Activated T-cell treated with anti-CD3 and anti-CD28 coated beads for 4 hours (primary cell): ENCODE measurements at regions not wholly inside any gene's neighbourhood (a gene's known extent, or its start where the extent isn't known, plus 50 kb on each side); places are given as distances from the start of the nearest gene placed in this dataset.

Source experiments
- DNase-seq: peaks from one replicate; pipeline ENCODE4 v3.0.0-alpha.2; 2020

DNA sequence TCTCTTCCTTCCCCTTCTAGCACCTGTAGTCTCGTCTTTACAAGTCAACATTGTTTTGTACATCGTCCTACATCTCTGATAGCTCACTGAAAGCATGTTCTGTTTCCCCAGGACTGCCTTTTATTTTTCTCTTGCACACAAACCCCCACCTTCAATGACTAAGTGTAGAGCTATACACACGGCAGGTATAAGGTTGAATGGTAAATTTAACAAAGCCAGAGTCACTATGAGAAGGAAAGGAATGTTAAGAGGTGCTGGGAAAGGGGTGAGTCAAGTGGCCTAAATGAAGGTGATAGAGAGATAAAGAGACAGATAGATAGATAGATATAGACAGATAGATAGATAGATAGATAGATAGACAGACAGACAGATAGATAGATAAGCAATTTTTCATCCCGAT, 134.3 kb upstream of the ATP1B1 start:
- no peak for DNase-seq

DNA sequence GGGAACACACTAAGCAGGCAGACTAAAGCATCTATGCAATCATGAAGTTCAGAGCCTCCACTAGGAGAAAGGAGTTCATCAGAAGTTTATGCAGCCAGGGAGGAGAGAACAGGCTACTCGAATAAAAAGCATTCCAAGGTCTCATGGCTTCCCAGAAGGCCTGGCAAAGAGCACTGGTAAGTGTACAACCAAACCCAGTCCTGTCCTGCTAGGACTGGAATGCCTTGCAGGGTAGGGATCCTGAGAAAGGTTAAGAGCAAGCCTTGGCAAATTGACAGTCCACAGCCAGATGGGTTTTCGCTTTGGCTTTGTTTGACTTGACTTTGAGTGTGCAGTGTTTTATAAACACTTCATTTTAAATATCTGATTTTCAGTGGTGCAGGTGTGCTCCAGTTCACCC, 133.6 kb upstream of the ATP1B1 start:
- no peak for DNase-seq

DNA sequence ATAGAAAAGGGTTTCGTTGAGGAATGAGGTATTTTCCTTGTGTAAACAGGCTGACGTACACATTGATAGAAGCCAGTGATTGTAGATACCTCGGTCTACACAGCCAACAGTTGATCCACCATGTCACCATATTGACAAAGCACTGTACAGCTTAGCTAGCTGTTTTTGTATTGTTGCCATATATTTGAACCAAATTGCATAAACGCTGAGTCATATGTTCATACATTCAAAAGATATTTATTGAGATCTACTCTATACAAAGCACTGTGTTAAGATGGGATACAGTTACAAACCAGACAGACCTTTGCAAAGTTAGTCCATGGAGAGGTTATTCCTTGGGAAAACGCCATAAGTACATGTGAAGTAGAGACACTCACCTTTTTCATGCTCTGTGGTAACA, 132.4 kb upstream of the ATP1B1 start:
- DNase-seq: no peak

DNA sequence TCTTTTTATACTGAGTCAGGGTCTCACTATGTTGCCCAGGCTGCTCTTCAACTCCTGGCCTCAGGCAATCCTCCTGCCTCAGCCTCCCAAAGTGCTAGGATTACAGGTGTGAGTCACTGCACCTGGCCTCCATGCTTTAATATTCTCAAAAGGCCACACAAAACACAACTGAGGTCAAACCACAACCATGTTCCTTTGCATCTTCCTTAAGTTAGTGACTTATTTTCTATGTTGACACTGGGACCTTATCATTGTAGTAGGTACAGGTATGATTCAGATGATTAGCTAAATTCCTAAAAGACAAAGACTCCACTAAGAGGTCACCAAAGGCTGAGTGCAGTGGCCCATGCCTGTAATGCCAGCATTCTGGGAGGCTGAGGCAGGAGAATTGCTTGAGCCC, 131.9 kb upstream of the ATP1B1 start:
- no peak for DNase-seq

DNA sequence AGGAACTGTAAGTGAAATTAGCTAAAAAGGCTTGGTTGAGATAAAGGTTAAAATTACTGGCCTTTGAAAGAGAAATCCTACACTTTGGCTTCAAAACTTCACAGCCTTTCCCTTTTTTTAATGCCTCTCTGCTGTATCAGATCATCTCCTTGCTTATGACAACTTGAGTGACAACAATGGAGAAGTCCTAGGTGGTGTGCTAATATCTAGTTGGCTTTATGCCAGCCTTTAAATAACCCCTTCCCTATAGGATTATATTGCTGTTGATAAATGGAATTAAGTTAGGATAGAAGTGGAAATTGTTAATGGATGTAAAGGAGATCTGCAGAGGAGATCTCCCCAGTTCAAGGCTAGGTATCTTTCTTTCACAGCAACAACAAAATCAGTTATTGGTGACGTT, 130.2 kb upstream of the ATP1B1 start:
- no peak for DNase-seq

DNA sequence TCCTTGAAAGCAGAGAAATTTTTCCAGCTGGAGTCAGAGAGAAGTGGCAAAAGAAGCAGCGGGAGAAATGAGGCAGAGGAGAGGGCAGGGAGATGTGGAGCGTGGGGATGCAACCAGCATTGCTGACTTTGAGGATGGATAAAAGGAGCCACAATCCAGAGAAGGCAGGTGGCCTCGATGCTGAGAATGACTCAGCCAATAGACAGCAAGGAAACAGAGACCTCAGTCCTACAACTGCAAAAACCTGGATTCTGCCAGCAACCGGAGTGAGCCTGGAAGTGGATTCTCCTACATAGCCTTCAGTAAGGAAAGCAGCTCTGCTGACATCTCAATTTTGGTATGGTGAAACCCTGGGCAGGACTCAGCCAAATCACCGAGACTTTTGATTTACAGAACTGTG, 128.9 kb upstream of the ATP1B1 start:
- no peak for DNase-seq

DNA sequence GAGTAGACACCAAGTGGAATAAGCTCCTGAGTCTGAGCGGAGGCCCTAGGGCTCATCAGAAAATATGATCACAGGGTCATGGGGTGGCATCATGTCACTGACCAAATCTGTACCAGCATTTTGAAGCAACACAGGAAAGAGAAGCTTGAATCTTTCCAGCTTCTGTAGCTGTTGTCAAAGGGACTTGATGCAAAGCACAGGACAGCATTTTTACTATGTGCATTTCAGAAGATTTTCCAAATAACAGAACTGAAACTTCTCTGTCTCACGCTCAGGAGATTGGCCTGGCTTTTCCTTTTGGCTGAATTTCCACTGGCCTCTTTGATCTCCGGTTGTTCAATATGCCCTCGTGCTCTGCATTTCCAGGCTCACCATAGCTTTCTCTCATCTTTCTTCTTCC, 127.2 kb upstream of the ATP1B1 start:
- DNase-seq: no peak

DNA sequence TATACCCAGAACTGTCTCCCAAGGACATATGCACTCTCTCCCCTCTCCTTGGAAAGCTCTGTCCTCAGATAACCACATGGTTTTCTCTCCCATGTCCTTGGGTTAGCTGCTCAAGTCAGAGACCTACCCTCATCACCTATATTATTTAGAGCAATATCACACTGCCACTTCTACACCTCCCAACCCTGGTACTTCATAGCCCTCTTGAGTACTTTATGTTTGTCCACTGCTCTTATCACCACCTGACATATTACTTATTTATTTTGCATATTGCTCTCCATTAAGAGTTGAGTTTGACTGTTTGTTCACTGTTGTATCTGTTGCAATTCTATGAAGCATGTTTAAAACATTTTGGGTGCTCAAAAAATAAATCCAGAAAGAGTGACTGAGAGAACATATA, 126.3 kb upstream of the ATP1B1 start:
- no peak for DNase-seq

DNA sequence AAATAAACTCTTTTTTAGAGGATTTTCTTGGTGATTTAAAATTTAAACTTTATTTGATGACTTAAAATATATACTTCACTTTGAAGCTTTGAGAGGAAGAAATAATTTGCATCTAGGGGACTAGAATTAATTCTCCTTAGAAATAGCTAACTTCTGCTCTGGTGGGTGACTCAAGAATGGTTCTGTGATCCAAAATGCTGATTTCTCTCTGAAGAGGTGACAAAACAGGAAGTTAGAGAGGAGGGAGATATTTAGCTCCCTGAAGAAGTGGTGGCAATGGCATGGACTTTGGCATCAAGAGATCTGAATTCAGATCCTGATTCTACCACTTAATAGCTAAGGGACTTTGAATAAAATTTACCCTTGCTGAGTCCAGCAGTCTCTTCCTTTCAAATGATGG, 125.8 kb upstream of the ATP1B1 start:
- DNase-seq: no peak

DNA sequence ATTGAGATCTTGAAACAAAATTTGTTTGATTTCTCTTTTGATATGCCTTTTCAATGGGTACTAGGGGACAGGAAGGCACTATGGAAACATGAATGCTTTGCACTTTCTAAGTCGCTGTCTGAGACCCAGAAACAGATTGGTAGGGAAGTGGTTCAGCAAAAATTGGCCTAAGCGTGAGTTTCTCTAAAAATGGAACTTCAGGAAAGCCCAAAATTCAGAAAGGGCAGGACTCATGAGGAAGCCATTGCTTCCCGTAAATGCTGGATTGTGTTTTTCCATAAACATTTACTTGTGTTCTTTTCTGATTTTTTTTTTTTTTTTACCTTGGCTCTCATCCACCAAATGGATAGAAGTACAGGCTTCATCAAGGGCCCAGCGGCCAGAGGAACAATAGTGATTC, 123.7 kb upstream of the ATP1B1 start:
- no peak for DNase-seq

DNA sequence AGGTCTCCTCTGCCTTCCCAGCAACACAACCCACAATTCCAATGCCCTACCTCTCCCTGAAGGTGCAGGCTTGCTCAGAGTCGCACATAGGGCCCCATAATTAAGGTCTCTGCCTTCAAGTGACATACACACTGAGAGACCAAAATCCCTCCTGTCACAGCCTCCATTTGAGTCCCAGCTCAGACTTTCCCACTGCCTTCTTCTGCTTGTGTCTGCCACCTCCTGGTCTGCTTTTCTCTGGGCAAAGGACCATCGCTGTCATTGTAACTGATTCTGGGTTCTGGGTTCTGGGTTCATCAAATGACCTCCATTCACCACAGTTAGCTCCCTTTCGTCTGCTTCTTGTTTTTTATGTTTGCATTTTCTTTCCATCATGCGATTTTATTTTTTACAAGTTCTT, 119.2 kb upstream of the ATP1B1 start:
- DNase-seq: no peak

DNA sequence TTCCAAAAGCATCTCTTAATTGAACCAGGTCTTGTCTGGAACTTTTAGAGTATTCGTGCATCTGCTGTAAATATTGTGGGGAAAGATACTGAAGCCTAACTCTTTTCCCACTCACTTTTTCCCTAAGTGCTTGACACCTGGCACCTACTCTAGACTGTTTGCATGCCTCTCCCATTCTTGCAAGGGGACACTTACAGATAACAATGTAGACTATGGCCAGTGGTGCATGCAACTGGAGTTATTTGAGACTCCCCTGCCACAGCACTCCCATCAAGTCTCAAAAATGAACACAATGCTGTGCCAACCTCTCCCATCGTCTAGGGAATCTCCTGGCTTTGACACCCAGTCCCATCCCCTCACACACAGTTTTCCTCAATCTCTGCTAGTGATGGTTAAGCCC, 118.6 kb upstream of the ATP1B1 start:
- no peak for DNase-seq

DNA sequence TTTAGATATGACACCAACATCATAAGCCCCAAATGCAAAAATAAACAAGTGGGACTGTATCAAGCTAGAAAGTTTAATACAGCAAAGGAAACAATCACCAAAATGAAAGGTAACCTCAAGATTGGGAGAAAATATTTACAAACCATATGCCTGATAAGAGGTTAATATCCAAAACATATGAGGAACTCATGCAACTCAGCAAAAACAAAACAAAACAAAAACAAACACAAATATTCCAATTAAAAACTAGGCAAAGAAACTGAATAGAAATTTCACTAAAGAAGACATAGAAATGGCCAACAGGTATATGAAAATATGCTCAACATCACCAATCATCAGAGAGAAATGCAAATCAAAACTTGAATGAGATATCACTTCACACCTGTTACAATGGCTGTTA, 116.5 kb upstream of the ATP1B1 start:
- DNase-seq: no peak

DNA sequence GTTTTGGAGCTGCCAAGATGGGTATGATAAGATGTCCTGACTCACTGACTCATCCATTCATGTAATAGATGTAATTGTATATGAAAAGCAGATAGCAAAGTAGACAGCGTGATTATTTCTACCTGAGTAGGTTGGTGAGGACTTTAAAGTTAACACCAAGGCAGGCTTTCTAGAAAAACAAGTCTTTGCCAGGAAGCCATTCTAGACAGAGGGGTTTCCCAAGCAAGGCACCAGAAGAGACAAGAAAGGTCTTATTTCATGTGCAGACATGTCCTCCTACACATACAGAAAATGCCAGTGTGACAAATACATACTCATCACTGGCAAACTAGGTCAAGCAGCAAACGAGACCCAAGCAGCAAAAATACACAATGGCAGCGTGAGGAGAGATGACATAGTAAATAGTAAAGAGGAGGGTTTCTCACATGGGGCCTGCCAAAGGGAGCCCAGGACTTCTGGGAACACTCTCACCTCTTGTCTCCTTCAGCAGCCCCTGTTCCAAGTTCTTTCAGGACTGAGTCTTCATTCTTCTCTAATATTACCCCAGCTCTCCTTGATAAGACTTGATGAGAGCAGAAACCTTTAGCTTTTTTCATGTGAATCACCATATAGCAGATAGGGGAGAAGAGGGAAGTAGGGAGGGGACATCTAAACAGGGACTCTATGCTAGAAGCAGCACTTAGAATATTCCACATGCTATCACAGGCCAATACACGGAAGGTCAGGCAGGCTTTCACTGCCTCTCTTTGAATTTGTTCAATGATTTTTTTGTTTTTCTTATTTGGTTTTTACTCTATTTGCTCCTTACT, 114.6 kb upstream of the ATP1B1 start:
- no peak for DNase-seq

DNA sequence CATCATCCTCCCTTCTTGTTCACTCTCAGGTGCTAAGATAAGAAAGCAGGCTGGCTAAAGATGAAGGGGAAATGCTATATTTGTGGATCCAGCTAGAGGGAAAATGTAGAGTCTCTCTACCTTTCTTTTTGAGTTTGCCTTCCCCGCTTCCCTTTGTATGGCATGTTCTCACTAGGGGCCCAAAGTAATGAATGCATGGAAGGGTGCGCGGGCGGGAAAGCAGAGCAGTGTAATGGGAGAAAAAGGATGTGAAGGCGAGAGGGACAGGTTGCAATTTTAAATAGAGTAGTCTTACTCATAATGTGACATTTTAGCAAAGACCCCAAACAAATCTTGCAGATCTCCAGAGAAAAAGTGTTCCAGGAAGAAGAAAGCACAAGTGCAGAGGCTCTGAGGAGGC, 105.1 kb upstream of the ATP1B1 start:
- DNase-seq: no peak

DNA sequence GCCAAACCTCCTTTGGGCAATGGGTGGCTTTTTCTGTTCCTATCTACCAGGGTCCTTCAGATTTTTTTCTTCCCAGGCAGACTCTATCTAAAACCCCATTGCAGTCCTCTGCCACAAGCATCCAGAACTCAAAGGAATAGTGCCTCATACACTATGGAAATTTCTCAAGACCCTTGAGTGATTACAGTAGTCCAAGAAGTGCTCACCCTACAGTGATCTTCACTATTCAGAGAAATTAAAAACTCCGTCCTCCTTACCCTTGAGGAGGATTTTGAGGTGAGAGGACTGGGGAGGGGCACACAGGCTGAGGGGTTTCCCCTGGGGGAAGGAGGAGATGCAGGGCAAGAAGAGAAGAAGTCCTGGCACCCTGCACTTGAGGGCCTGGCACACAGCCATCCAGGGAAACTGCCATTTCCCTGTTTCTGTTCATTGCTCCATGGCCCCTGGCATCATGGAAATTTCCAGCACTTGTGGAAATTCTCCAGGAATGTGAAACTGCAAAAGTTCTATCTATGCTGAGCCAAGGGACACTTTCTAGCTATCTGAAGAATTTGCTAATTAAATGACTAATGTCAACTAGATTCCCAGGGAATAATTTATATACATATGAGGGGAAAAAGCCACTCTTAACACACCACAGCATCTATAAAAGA, 102.5 kb upstream of the ATP1B1 start:
- no peak for DNase-seq

DNA sequence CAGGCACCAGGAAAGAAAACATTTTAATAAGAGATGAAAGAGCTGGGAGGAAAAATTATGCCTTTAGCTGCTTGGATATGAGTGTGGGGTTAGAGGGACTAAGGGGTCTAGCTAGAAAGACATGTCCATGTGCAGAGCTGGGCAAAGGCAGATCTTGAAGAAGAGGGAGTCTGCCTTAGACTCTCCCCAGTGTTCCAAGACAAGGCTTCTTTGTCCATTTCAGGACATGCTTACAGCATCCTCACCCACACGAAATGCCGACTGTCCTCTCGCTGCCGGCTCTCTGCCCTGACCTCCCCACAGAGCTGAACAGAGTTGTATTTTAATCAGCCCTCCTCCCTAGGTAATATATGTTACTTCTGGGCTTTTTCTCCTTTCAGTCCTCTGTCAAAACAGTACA, 100.7 kb upstream of the ATP1B1 start:
- DNase-seq: no peak

DNA sequence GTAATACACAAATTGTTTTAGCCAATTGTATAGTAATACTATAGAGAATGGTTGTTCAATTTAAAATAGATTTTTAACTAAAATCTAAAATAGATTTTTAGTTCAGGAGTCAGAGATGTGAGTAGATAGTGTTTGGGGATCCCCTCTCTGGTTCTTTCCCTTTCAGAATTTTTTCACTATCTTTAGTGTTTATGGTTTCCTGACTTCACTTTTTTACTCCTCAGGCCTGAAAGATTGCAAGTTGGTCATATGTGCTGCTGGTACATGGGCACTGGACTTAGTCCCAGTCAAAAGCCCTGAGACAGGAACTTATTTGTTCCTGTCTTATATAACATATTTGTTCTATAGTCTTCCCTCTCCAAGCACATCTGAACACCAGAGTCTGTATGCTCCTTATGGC, 96.8 kb upstream of the ATP1B1 start:
- no peak for DNase-seq

DNA sequence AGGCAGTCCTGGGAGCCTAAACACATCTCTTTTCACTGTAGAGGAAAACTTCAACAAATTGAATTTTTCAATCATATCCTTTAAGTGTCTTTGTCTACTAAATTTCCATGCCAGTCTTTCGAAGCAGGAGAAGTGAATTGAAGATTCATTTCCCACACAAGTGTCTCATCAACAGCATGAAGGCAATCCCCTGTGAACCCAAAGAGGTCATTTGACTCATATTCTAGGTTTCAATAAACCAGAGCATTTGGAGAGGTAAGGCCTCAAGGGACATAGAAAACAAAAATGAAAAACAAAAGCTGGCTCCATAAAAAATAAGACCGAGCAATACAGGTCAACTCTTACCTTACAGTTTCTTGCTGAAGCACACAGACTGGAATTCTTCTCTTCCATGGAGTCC, 94.1 kb upstream of the ATP1B1 start:
- no peak for DNase-seq

DNA sequence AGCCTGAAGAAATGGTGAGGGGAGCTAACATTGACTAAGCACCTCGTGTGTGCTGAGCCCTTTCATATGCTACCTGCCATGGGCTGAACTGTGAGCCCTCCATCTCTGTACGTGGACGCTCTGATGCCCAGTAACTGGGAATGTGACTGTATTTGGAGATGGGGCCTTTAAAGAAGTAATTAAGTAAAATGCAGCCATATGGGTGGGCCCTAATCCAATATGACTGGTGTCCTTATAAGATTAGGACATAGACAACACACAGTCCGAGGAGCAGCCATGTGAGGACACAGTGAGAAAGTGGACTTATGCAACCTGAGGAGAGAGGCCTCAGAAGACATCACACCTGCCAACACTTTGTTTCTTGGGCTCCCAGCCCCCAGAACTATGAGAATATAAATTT, 92.7 kb upstream of the ATP1B1 start:
- no peak for DNase-seq

DNA sequence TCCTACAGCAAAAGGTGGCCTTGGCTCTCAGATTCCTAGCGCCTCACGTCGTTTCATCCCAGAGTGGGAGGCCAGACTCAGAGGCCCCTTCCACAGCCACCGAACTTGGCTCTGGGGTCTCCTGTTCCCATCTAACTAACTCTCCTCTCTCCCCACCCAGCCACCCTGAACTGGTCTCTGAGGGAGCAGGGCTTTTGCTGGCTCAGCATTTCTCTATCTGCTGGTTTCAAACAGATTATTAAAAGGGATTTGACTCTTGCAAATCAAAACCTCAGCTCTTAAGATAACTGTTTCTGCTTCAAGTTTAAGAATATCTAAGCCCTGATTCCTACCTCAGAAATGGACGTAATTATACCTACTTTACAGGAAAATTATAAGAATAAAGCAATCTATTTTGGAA, 91.0 kb upstream of the ATP1B1 start:
- DNase-seq: no peak

DNA sequence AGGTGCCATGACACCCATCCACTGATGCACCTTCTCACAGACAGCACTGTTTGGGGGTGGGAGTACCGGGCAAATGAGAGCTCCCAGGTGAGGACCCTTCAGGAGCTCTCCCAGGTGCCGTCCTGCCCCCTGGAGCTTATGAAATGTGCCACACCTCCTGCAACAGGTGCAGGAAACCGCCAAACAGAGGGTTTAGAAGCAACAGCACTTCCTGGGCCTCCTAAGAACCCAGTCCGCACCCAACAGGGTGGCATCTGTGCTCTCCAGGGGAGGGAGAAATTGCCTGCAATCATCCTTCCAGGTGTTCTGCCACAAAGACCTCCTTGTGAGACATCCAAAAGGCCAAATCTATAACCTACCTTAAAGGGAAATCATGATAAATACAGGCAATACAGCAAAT, 87.7 kb upstream of the ATP1B1 start:
- no peak for DNase-seq

DNA sequence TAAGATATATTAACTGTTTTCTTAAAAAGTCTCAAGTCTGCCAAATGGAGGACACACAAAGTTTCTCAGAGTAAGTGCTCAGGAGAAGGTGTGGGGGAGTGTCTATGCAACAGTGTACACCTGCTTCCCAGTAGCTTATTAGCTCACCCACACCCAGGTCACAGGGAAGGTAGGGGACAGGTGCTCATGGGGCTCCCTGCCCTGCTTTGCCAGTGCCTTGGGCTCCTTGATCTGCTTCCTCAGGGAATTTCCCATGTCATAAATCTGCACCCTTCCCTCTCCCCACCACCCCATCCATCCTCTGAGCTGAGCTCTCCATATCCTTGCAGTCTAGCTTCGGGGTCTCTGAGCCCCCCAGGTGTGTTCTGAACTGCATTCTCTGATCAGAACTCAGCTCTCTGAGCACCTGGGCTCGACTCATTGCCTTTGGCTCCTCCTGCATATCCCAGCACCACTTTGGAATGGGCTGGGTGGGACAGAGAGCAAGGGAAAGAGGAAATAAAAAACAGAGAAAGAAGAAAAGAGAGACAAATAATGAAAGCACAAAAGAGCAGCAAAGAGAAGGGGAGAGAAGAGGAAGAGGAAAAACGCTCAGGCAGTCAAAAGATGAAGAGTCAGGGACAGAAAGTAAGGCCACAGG, 87.0 kb upstream of the ATP1B1 start:
- no peak for DNase-seq

DNA sequence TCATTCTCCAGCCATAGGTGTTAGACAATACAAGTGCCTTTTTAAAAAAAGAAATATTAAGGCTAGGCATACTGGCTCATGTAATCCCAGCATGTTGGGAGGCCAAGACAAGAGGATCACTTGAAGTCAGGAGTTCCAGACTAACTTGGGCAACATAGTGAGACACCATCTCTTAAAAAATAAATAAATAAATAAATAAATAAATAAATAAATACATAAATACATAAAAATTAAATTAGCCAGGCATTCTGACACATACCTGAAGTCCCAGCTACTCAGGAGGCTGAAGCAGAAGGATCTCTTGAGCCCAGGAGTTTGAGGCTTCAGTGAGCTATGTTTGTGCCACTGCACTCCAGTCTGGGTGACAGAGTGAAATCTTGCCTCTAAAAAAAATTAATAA, 85.8 kb upstream of the ATP1B1 start:
- no peak for DNase-seq

DNA sequence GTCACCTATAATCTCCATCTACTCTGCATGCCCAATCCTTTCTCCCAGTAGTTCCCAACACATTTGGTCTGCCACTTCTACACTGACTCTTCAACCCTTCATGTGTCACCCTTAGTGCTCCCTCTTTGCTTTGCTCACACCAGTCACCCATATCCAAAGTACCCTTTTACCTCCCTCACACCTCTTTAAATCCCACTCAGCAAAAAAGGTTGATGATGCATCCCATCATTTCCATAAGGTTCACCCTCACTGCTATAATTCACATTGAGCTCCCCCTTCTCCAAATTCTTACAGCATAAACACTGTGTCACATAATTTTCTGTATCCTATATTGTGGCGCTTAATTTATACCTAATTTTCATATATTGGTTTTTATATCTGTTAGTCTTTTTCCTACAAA, 83.8 kb upstream of the ATP1B1 start:
- no peak for DNase-seq
